CD4-positive, alpha-beta T cell treated with Interleukin-1 beta for 1 hour (primary cell): ENCODE measurements at regions not wholly inside any gene's neighbourhood (a gene's known extent, or its start where the extent isn't known, plus 50 kb on each side); places are given as distances from the start of the nearest gene placed in this dataset.

ENCODE experiments used
- DNase-seq, 2 donors: peaks; one replicate each; pipeline ENCODE4 v3.0.0-alpha.2; 2020 to 2022

GRCh38 chr3:115476472-115476871 lies 146.8 kb upstream of the GAP43 start:
- no peak for DNase-seq

DNA sequence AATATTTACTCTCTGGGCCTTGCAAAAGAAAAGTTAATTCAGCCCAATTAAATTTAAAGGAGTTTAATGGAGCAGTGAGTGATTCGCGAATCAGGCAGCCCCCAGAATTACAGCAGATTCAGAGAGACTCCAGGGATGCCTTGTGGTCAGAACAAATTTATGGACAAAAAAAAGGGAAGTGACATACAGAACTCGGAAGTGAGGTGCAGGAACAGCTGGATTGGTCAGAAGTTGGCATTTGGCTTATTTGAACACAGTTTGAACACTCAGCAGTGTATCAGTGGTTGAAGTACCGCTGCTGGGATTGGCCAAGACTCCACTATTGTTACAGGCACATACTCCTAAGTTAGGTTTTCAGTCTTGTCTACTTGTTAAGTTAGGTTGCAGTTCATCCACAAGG lies 145.0 kb upstream of the GAP43 start:
- DNase-seq, result no peak

GRCh38 chr3:115486880-115487279 lies 136.4 kb upstream of the GAP43 start:
- DNase-seq, result no peak

- no peak for DNase-seq
These were observed 135.3 kb upstream of the GAP43 start for GRCh38 chr3:115487968-115488367.

- no peak for DNase-seq
These were observed 134.9 kb upstream of the GAP43 start for GRCh38 chr3:115488409-115488808.

- DNase-seq, result no peak
These were observed 128.5 kb upstream of the GAP43 start for GRCh38 chr3:115494826-115495225.

DNA sequence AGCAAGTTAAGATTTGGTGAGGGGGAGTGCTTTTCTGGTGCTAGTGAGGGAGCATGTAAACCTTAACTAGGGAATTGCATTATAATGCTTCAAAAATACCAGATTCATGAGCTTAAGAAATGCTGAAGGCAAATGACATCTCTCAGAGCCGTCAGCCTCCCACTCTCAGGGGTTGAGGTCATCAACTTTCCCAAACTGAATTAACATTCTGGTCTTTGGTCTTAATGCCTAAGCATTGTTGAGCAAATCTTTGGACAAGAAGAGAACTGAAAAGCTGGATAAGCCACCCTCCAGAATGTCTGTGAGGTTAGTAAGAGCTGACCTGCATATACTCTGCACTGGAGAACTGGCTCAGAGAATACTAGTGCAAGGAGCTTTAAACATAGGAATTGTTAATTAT lies 124.9 kb upstream of the GAP43 start:
- no peak for DNase-seq

GRCh38 chr3:115498898-115499297 lies 124.4 kb upstream of the GAP43 start:
- DNase-seq, result no peak

DNA sequence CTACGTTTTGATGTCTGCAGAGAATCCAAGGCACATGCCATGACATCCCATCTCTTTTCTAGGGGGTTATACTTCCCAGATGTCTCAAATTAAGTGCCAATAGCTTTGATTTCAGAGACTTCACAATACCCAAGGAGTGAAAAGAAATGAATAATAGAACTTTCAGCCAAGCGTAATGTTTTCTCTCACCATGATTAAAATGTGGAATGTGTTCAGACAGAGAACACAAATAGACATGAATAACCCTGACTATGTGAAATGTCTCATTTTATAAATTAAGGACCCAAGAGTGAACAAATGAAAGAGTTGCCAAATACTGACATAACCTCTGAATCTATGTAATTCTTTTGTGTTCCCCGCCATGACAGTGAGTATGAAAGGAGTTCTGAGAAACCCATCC lies 123.6 kb upstream of the GAP43 start:
- DNase-seq, result no peak

DNA sequence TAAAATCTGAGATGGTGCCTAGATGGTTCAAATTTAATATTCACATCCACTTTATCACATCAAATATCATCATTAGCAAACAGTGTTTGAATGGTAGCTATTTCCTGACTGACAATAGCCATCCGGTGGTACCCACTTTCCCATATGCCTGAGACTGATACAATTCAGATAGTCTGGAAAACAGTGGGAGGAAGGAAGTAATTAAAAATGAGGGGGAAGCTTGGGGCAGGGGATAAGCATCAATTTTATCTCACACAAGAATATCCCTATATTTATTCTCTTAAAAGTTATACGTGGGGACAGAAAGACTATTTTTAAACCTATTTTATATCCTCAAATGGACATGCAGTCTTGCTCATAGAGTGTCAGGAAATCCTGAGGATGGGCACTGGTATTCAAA lies 122.5 kb upstream of the GAP43 start:
- DNase-seq, result no peak

- DNase-seq, result no peak
These were observed 121.2 kb upstream of the GAP43 start for GRCh38 chr3:115502128-115502527.

GRCh38 chr3:115503394-115503793 lies 119.9 kb upstream of the GAP43 start:
- DNase-seq, result no peak

- DNase-seq, result no peak
These were observed 114.7 kb upstream of the GAP43 start for GRCh38 chr3:115508562-115508961.

DNA sequence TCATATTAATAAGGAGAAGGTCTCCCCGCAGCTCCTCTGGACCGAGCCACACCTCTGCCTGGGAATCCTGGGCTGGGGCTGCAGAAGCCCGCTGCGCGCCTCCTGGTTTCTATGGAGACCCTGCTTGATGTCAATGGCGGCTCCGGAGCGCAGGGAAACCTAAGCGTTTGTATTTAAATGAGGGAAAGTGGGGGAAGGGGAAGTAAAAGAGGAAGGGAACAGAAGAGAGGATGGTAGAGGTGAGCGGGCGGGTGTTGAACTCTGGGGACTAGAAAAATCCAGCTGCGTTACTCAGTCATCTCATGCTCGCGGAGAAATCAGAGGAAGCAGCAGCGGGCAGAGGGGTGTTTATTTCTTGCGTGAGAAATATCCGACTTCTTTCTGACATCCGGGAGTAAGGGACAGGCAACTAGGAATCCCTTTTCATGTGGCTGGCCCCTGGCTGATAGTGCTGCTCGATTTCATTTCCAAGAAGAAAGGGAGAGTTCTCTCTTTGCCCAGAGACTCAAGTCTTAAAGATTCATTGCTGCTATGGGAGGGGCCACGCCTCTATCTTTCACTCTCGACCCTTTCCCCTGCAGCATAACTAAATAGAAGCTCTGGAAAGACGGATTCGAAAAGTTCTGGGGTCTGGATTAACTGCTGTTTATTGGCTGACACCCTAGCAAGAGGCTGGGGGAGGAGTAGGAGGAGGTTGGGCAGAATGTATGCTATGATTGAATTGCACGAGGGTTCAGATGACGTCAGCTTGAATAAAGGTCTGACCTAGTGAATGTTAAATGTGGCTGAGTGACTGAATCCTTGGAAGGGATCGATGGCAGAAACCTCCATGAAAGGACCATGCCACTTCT lies 110.5 kb upstream of the GAP43 start:
- peak in 1 of 2 donors; percentile 28 for DNase-seq

DNA sequence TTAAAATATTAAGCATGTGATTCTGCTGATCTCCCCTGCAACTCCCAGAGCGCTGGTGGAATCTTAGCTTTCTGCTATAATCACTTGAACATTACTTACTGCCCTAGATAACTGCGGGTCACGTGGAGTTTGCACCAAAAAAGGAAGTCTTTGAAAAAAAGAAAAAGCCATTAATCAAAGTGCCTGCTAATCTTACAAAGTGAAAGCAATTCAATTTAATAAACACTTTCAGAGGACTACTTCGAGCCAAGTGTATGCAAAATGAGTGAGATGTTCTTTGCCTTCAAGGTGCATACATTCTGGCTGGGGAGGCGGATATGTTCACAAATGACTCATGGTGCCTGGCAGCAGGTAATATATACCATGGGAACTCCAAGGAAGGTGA lies 109.9 kb upstream of the GAP43 start:
- peak in 1 of 2 donors; percentile 34 for DNase-seq

GRCh38 chr3:115517457-115518050 lies 105.8 kb upstream of the GAP43 start:
- no peak for DNase-seq

DNA sequence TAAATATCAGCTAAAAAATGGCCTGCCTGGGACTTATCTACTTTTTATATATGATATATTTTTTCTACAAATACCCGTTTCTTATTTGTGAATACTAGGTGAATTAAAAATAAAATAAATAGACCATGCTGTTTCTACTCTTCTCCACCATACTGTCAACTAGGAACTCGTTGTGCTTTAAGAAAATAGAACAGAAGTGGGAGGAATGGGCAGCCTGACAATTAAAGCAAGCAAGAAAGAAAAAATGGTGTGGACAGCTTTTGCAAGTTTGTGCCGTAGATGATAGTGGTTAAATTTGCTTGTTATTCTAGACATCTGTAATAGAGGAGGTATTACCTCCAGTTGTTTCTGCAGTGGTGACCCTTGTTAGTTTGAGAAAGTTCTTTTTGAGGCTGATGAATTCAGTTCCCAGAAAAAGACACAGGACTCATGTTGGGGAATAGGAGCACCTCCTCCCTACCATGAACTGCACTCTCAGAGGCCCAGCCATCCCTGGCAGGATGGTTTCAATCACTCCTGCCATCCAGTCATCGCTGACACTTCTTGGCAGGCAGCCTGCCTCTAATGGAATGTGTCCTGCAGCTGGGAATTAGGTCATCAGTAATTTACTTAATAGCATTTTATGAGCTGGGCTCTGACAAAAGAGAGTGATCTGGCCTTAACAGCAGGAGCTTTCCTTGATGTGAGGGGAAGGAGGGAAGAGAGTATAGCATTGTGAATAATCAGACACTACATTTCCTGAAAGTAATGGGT lies 105.0 kb upstream of the GAP43 start:
- DNase-seq, result no peak

- DNase-seq, result no peak
These were observed 103.1 kb upstream of the GAP43 start for GRCh38 chr3:115520241-115520640.

DNA sequence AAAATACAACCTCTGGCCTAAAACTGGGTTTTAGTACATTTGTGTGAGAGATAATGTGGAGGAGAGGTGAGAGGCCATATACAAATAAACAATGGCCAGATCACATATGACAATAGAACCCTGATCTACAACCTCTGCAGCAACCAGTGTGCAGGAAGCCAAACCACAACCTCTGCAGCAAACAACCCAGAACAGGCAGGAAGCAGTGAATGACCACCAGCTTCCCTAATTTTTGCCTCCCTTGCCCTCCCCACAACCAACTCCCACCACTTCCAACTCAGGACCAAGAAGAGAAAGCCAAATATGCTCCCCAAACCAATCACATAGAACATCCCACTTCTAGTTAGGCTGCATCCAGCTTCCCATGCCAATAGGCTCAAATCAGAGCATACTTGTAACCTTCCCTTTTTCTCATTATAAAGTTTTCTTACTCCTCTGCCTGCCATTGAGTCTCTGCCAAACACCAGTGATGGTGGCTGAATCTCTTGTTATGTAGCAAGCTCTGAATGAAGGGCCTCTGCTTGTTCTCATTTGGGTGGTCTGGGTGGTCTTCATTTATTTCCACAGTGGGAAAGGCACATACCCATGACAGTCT lies 102.6 kb upstream of the GAP43 start:
- DNase-seq, result no peak

DNA sequence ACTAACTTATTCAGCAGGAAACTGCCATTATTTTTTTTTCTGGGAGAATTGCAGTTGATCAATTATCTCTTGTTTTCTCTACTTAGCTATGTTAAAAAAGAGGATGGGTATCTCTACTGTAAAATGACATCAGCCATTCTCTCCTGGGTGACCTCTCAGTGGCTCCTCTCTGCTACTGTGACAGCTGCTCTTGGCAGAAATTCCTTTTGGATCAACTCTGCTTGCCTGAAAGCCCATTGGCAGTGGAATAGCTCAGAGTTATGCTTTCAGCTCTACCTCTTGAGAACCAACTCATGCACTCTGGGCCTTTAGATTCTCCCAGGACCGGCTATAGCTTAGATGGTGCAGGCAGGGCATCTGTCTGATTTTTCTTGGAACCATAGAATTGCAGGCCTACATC lies 99.9 kb upstream of the GAP43 start:
- no peak for DNase-seq

- no peak for DNase-seq
These were observed 98.8 kb upstream of the GAP43 start for GRCh38 chr3:115524549-115524948.

DNA sequence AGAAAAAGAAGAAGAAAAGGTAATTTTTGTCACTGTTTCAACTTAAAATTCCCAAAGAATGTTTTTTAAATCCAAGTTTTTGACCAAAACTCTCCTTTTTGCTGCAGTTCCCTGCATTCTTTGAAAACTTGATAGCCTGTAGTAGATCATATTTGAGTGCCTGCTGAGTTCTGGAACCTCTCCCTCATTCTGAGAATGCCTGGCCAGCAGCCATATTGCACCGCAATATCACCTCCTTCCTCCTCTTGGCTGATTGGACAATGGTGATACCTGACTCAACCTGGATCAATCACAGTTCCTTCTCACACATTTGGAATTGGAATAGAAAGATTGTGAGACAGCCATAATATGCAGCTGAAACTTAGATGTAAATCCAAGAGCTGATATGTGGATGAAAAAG lies 97.6 kb upstream of the GAP43 start:
- DNase-seq, result no peak

- no peak for DNase-seq
These were observed 90.1 kb upstream of the GAP43 start for GRCh38 chr3:115533218-115533617.

DNA sequence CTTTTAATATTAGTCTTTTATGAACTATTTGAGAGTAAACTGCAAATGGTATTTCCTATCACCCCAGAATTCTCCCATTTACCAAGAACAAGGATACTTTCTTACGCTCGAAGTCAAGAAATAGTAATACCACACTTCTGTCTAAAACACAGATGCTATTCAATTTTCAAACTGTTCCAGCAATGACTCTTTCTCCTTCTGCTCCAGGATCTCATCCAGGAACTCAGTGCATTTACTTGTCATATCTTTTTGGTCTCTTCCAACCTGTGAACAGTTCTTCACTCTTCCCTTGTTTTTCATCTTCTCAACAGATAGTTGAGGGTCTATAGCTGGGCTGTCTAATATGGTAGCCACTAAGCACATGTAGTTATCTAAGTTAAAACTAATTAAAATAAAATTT lies 87.1 kb upstream of the GAP43 start:
- DNase-seq, result no peak
